Fibroblast of the aortic adventitia (primary cell): ENCODE measurements at regions not wholly inside any gene's neighbourhood (a gene's known extent, or its start where the extent isn't known, plus 50 kb on each side); places are given as distances from the start of the nearest gene placed in this dataset.

Experiments used
- DNase-seq: peaks from one replicate; pipeline ENCODE4 v3.0.0-alpha.2; 2010; ENCODE audit warnings: low read depth
- H3K4me3 ChIP-seq: 2 replicates; pipeline ENCODE4 v1.5.1; 2011; ENCODE audit warnings: low read depth, mild to moderate bottlenecking, control low read depth, low read length, moderate library complexity
- TF ChIP-seq, protein P1 (sequence below): IDR thresholded peaks from 2 replicates; pipeline ENCODE4 v1.5.1; 2011; ENCODE audit warnings: mild to moderate bottlenecking, low read length, control low read depth, inconsistent platforms; ENCODE audit not compliant: insufficient read depth

- no peak overlapping the region for H3K4me3 ChIP-seq
- DNase-seq: no peak
- TF ChIP-seq, protein P1, sequence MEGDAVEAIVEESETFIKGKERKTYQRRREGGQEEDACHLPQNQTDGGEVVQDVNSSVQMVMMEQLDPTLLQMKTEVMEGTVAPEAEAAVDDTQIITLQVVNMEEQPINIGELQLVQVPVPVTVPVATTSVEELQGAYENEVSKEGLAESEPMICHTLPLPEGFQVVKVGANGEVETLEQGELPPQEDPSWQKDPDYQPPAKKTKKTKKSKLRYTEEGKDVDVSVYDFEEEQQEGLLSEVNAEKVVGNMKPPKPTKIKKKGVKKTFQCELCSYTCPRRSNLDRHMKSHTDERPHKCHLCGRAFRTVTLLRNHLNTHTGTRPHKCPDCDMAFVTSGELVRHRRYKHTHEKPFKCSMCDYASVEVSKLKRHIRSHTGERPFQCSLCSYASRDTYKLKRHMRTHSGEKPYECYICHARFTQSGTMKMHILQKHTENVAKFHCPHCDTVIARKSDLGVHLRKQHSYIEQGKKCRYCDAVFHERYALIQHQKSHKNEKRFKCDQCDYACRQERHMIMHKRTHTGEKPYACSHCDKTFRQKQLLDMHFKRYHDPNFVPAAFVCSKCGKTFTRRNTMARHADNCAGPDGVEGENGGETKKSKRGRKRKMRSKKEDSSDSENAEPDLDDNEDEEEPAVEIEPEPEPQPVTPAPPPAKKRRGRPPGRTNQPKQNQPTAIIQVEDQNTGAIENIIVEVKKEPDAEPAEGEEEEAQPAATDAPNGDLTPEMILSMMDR: no peak
Measured at GRCh38 chr19:27676877-27677276, 1536.1 kb downstream of the UQCRFS1 start.

- DNase-seq: no peak
- TF ChIP-seq, protein P1: no peak
Measured at GRCh38 chr19:27676334-27676733, 1536.6 kb downstream of the UQCRFS1 start.

GRCh38 chr19:27675771-27676170, 1537.2 kb downstream of the UQCRFS1 start:
- H3K4me3 ChIP-seq: no peak overlapping the region
- DNase-seq: no peak
- TF ChIP-seq, protein P1: no peak

More at GRCh38 chr19:27676334-27676733, 1536.6 kb downstream of the UQCRFS1 start:
- no peak overlapping the region for H3K4me3 ChIP-seq

GRCh38 chr19:27674701-27675100, 1538.2 kb downstream of the UQCRFS1 start:
- DNase-seq: no peak
- H3K4me3 ChIP-seq: no peak overlapping the region
- TF ChIP-seq, protein P1: no peak

GRCh38 chr19:27673986-27674385, 1539.0 kb downstream of the UQCRFS1 start:
- TF ChIP-seq, protein P1: no peak

DNA sequence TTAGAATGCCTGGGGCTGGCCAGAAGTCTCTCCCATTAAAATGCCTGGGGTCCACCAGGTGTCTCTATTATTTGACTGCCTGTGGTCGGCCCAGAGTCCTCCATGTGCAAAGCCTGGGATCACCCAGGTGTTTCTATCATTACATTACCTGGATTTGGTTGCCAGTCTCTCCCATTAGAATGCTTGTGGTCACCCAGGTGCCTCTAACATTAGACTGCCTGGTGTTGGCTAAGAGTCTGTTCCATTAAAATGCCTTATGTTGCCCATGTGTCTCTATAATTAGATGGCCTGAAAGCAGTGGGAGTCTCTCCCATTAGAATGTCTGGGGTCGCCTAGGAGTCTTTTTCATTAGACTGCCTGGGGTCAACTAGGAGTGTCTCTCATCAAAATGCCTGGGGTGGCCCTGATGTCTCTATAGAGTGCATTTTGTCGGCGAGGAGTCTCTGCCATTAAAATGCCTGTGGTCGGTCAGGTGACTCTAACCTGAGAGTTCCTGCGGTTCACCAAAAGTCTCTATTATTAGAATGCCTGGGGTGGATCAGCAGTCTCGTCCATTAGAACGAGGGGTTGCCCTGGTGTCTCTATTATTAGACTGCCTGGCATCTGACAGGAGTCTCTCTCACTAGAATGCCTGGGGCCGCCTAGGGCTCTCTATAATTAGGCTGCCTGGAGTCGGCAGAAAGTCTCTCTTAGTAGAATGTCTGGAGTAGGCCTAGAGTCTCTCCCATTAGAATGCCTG, 1540.5 kb downstream of the UQCRFS1 start:
- no peak for DNase-seq
- TF ChIP-seq, protein P1: no peak
- no peak overlapping the region for H3K4me3 ChIP-seq

More at GRCh38 chr19:27673986-27674385, 1539.0 kb downstream of the UQCRFS1 start:
- no peak overlapping the region for H3K4me3 ChIP-seq
- DNase-seq: no peak
